ENCODE measurements at regions not wholly inside any gene's neighbourhood (a gene's known extent, or its start where the extent isn't known, plus 50 kb on each side); places are given as distances from the start of the nearest gene placed in this dataset.

- Histone ChIP-seq H3K4me1 (ENCODE audit: control insufficient read depth, insufficient read depth, low read length) (no peaks in the 10 kb centered on the region), H3K9me3 (ENCODE audit: control insufficient read depth, insufficient read depth, low read depth, low read length) (no peaks in the 10 kb centered on the region), H3K27ac (ENCODE audit: extremely low read depth, low read depth, low read length) (no peak overlapping the region), H3K36me3 (ENCODE audit: control insufficient read depth in 2 of 2, insufficient read depth in 1 of 2, low read length in 2 of 2) (no peaks in the 10 kb centered on the region), H3K4me3 (ENCODE audit: low read depth, low read length) (no peak overlapping the region)
- ChIA-PET POLR2A (no interaction called here), CTCF (interaction anchor here (0.6 to 1.3 kb wide), 5 partner anchors 18 to 685 kb away, joined by 3 to 5 read pairs (median 3); no protein-coding TSS in a partner anchor)
- TF ChIP-seq ZSCAN23 (tag by site-specific recombination; IDR thresholded peaks at IDR 0.05): no peak
- TF ChIP-seq ZNF521 (tag by site-specific recombination; IDR thresholded peaks at IDR 0.05): no peak
Measured at GRCh38 chr12:76135456-76135855, 51.0 kb upstream of the NAP1L1 start.

Measured in HEK293 (cell line).